K562 (cell line): ENCODE measurements at regions not wholly inside any gene's neighbourhood (a gene's known extent, or its start where the extent isn't known, plus 50 kb on each side); places are given as distances from the start of the nearest gene placed in this dataset.

ENCODE experiments used
- ETV5 ChIP-seq: sonication (generic); formaldehyde crosslinking; IDR thresholded peaks from 2 replicates; pipeline ENCODE4 v1.4.0; 2020; ENCODE audit warnings: low read depth, mild to moderate bottlenecking, missing genetic modification reagents
- FOXK1 ChIP-seq: sonication (generic); formaldehyde crosslinking; IDR thresholded peaks from 2 replicates; pipeline ENCODE4 v1.8.0; 2022; ENCODE audit warnings: missing genetic modification reagents, mild to moderate bottlenecking, borderline replicate concordance
- HMGXB4 ChIP-seq: sonication (generic); formaldehyde crosslinking; IDR thresholded peaks from 2 replicates; pipeline ENCODE4 v1.8.1; 2023; ENCODE audit warnings: mild to moderate bottlenecking, missing genetic modification reagents
- MBD2 ChIP-seq: sonication (generic); IDR thresholded peaks from 2 replicates; pipeline ENCODE4 v1.6.1; 2016; ENCODE audit warnings: low read depth, borderline replicate concordance
- NFE2 ChIP-seq: IDR thresholded peaks from 2 replicates; pipeline ENCODE4 v1.6.1; 2014; ENCODE audit warnings: antibody characterized with exemption, low read depth
- NR2C2 ChIP-seq, 2 experiments: fragments of 200-800 bp in 1 of 2; sonication (Bioruptor generic) in 1 of 2; sonication (generic) in 1 of 2; formaldehyde crosslinking in 1 of 2; IDR thresholded peaks; 2 replicates each; pipeline versions ENCODE4 v1.6.1 to v1.8.0; 2016 to 2022; ENCODE audit warnings: mild to moderate bottlenecking in 1 of 2, missing compliant biosample characterization in 1 of 2, missing genetic modification characterization in 1 of 2, missing genetic modification reagents in 1 of 2
- NRF1 ChIP-seq, 2 experiments: fragments of 450-650 bp; IDR thresholded peaks in 1 of 2; conservative IDR thresholded peaks in 1 of 2; 2 replicates each; pipeline ENCODE4 v1.6.1; 2014; ENCODE audit warnings: mild to moderate bottlenecking in 2 of 2
- NUFIP1 ChIP-seq: fragments of 450-650 bp; IDR thresholded peaks from 2 replicates; pipeline ENCODE4 v1.6.1; 2018; ENCODE audit not compliant: partially characterized antibody
- RBM14 ChIP-seq: fragments of 200-400 bp; formaldehyde crosslinking; IDR thresholded peaks from 2 replicates; pipeline ENCODE4 v1.6.1; 2018; ENCODE audit warnings: low read depth, mild to moderate bottlenecking, low read length, moderate library complexity, borderline replicate concordance; ENCODE audit not compliant: insufficient read depth
- RNF219 ChIP-seq: fragments of 250-450 bp; sonication (Bioruptor Pico); IDR thresholded peaks from 2 replicates; pipeline ENCODE4 v1.5.0; 2022; ENCODE audit warnings: mild to moderate bottlenecking
- STAG1 ChIP-seq: sonication (generic); formaldehyde crosslinking; IDR thresholded peaks from 2 replicates; pipeline ENCODE4 v1.5.0; 2020; ENCODE audit warnings: missing genetic modification reagents, borderline replicate concordance
- TEAD4 ChIP-seq, 2 experiments: sonication (generic) in 1 of 2; formaldehyde crosslinking in 1 of 2; IDR thresholded peaks; 2 replicates each; pipeline versions ENCODE4 v1.6.1 to v1.8.0; 2012 to 2022; ENCODE audit warnings: borderline replicate concordance in 1 of 2, inconsistent platforms in 1 of 2, low read length in 1 of 2, mild to moderate bottlenecking in 1 of 2, missing genetic modification reagents in 1 of 2
- TRIM24 ChIP-seq, 2 experiments: fragments of 450-650 bp; IDR thresholded peaks; 2 replicates each; pipeline ENCODE4 v1.6.1; 2016
- ZBTB43 ChIP-seq: sonication (generic); formaldehyde crosslinking; IDR thresholded peaks from 2 replicates; pipeline ENCODE4 v1.8.0; 2023; ENCODE audit warnings: mild to moderate bottlenecking, missing genetic modification reagents
- ZNF133 ChIP-seq: fragments of 250-450 bp; sonication (Bioruptor Pico); IDR thresholded peaks from 2 replicates; pipeline ENCODE4 v1.4.0; 2020; ENCODE audit warnings: mild to moderate bottlenecking
- ZNF175 ChIP-seq: fragments of 200-800 bp; sonication (Bioruptor generic); IDR thresholded peaks from 2 replicates; pipeline ENCODE4 v1.6.1; 2016; ENCODE audit warnings: low read depth, mild to moderate bottlenecking, missing genetic modification characterization, missing compliant biosample characterization
- ZNF274 ChIP-seq: IDR thresholded peaks from 2 replicates; pipeline ENCODE4 v1.6.1; 2011; ENCODE audit warnings: low read depth, mild to moderate bottlenecking, low read length, moderate library complexity, borderline replicate concordance
- ZNF324 ChIP-seq: fragments of 250-450 bp; sonication (Bioruptor Pico); IDR thresholded peaks from 2 replicates; pipeline ENCODE4 v1.4.0; 2020; ENCODE audit warnings: mild to moderate bottlenecking
- ZNF512 ChIP-seq: IDR thresholded peaks from 2 replicates; pipeline ENCODE4 v1.6.1; 2016; ENCODE audit warnings: missing genetic modification characterization, missing compliant biosample characterization
- ZNF785 ChIP-seq: fragments of 250-450 bp; sonication (Bioruptor Pico); IDR thresholded peaks from 2 replicates; pipeline ENCODE4 v1.4.0; 2020; ENCODE audit warnings: mild to moderate bottlenecking

- no peak for TF ChIP-seq HMGXB4
- TF ChIP-seq ZNF274 = no peak
- TF ChIP-seq TRIM24 (IDR thresholded peaks at IDR 0.05) = 0 out of 4 replicates have a peak, but pooled peaks of 1 of the 2 experiments have one; percentile 33
- no peak for TF ChIP-seq RBM14
- no peak for TF ChIP-seq ZNF512 (tag)
- no peak for TF ChIP-seq ZNF324 (CRISPR knock-in tag)
- TF ChIP-seq RNF219 = no peak
- TF ChIP-seq ZNF785 (CRISPR knock-in tag) = no peak
- TF ChIP-seq NFE2 = peak; percentile 29
- no peak for TF ChIP-seq ZBTB43
- no peak for TF ChIP-seq NRF1 (conservative IDR thresholded peaks at IDR 0.05 in 1 of 2, IDR thresholded peaks at IDR 0.05 in 1 of 2)
- TF ChIP-seq ETV5 (CRISPR knock-in tag) = no peak
- no peak for TF ChIP-seq STAG1 (CRISPR knock-in tag)
- TF ChIP-seq FOXK1 (CRISPR knock-in tag) = no peak
- no peak for TF ChIP-seq NUFIP1
- no peak for TF ChIP-seq ZNF133 (CRISPR knock-in tag)
- no peak for TF ChIP-seq MBD2
- TF ChIP-seq ZNF175 (CRISPR knock-in tag) = peak; percentile 20; the same call in 1 of the 2 replicates
- TF ChIP-seq NR2C2 (CRISPR knock-in tag; IDR thresholded peaks at IDR 0.05) = no peak
- peak; percentile 56; the same call in 1 of the 2 replicates for TF ChIP-seq NR2C2 (tag; IDR thresholded peaks at IDR 0.05)
- TF ChIP-seq TEAD4 (IDR thresholded peaks at IDR 0.05; ENCODE audit: low read length) = no peak
- no peak for TF ChIP-seq TEAD4 (CRISPR knock-in tag; IDR thresholded peaks at IDR 0.05; ENCODE audit: borderline replicate concordance)
Measured at GRCh38 chr1:172946814-172947507, 103.8 kb downstream of the TNFSF18 start (continued).
